Caco-2 (cell line): ENCODE measurements at regions not wholly inside any gene's neighbourhood (a gene's known extent, or its start where the extent isn't known, plus 50 kb on each side); places are given as distances from the start of the nearest gene placed in this dataset.

Experiments used
- BruUV-seq: library from RNA; stranded (reverse); fragments of 400-500 nt; replicated peaks from 2 replicates; lab custom pipeline; 2021; lab: Mats Ljungman, UMichigan
- CTCF ChIA-PET: fragments of 300-600 bp; sonication (Branson Sonifier 250); formaldehyde crosslinking; loops from one replicate; lab custom pipeline; 2022; ENCODE audit warnings: antibody characterized with exemption; lab: Charles Lee
- POLR2A ChIA-PET: fragments of 300-600 bp; sonication (Branson Sonifier 250); formaldehyde crosslinking; loops from one replicate; lab custom pipeline; 2022; ENCODE audit warnings: antibody characterized with exemption; lab: Charles Lee
- DNase-seq, 2 experiments: peaks; one replicate each; pipeline versions ENCODE4 v3.0.0 to v3.0.0-alpha.2; 2020 to 2022
- H3K27me3 ChIP-seq: replicated peaks from 2 replicates; pipeline ENCODE4 v1.6.0; 2011; ENCODE audit warnings: low read length; ENCODE audit not compliant: control insufficient read depth, insufficient read depth
- H3K36me3 ChIP-seq: 2 replicates; pipeline ENCODE4 v1.5.1; 2011; ENCODE audit warnings: low read length; ENCODE audit not compliant: control insufficient read depth, insufficient read depth
- H3K4me1 ChIP-seq: fragments of 250-450 bp; sonication (Bioruptor Pico); 2 replicates; pipeline ENCODE4 v1.5.1; 2020; ENCODE audit warnings: mild to moderate bottlenecking
- H3K4me3 ChIP-seq: 2 replicates; pipeline ENCODE4 v1.5.1; 2011; ENCODE audit warnings: low read depth, mild to moderate bottlenecking, control low read depth, low read length
- H3K9me3 ChIP-seq: fragments of 250-450 bp; sonication (Bioruptor Pico); 2 replicates; pipeline ENCODE4 v1.5.1; 2020; ENCODE audit warnings: mild to moderate bottlenecking, moderate library complexity
- H3K27ac Mint-ChIP-seq: one replicate; pipeline ENCODE4 v1.8.0; 2022; ENCODE audit warnings: mixed read lengths; ENCODE audit not compliant: unreplicated experiment
- H3K27me3 Mint-ChIP-seq: one replicate; pipeline ENCODE4 v1.8.0; 2022; ENCODE audit warnings: mixed read lengths; ENCODE audit not compliant: insufficient read depth, unreplicated experiment
- H3K36me3 Mint-ChIP-seq: one replicate; pipeline ENCODE4 v1.8.0; 2022; ENCODE audit warnings: mild to moderate bottlenecking, mixed read lengths; ENCODE audit not compliant: insufficient read depth, unreplicated experiment
- H3K4me1 Mint-ChIP-seq: one replicate; pipeline ENCODE4 v1.8.0; 2022; ENCODE audit warnings: low read depth, mixed read lengths; ENCODE audit not compliant: unreplicated experiment
- H3K4me3 Mint-ChIP-seq: one replicate; pipeline ENCODE4 v1.8.0; 2022; ENCODE audit warnings: mild to moderate bottlenecking, moderate library complexity, mixed read lengths; ENCODE audit not compliant: unreplicated experiment
- H3K9me3 Mint-ChIP-seq: one replicate; pipeline ENCODE4 v1.8.0; 2022; ENCODE audit warnings: mixed read lengths; ENCODE audit not compliant: unreplicated experiment
- intact Hi-C: fragments of 100-400 bp; cut with micrococcal nuclease; formaldehyde crosslinking; loops from one replicate; pipeline ENCODE4 v1.10.0; 2022; ENCODE audit not compliant: unreplicated experiment
- TF ChIP-seq, protein P1 (sequence below), 2 experiments: fragments of 200-600 bp in 1 of 2; IDR thresholded peaks; 1 replicate in 1 of 2; 2 replicates in 1 of 2; pipeline versions ENCODE4 v1.5.1 to v1.8.0; 2011 to 2022; ENCODE audit warnings: antibody characterized with exemption in 1 of 2, control low read depth in 1 of 2, inconsistent platforms in 1 of 2, low read depth in 1 of 2, low read length in 1 of 2, mild to moderate bottlenecking in 1 of 2, moderate library complexity in 1 of 2; ENCODE audit not compliant: insufficient read depth in 1 of 2, severe bottlenecking in 1 of 2, unreplicated experiment in 1 of 2

DNA sequence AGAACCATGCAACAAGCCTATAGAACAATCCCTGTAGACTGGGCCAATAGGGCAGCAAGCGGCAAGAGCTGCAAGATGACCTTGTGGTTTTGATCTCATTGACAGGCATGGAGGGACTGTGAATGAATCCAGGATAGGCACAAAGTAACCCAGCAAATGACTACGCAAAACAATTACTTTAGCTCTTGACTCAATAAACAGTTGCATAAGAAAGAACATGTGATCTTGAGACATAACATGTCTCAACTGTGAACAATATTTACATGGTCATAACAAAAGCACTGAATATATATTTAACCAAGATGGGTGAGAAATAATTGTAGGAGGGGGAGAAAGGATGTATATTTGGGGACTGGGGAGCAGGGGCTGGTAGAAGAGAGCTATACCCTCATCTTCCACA, 313.7 kb upstream of the CDH5 start:
- no TSS peak for BruUV-seq
- H3K4me1 ChIP-seq = peaks cover 11% of the 10 kb centered on the region
- no peak overlapping the region for H3K27ac Mint-ChIP-seq
- TF ChIP-seq, protein P1, sequence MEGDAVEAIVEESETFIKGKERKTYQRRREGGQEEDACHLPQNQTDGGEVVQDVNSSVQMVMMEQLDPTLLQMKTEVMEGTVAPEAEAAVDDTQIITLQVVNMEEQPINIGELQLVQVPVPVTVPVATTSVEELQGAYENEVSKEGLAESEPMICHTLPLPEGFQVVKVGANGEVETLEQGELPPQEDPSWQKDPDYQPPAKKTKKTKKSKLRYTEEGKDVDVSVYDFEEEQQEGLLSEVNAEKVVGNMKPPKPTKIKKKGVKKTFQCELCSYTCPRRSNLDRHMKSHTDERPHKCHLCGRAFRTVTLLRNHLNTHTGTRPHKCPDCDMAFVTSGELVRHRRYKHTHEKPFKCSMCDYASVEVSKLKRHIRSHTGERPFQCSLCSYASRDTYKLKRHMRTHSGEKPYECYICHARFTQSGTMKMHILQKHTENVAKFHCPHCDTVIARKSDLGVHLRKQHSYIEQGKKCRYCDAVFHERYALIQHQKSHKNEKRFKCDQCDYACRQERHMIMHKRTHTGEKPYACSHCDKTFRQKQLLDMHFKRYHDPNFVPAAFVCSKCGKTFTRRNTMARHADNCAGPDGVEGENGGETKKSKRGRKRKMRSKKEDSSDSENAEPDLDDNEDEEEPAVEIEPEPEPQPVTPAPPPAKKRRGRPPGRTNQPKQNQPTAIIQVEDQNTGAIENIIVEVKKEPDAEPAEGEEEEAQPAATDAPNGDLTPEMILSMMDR (IDR thresholded peaks at IDR 0.05; ENCODE audit: insufficient read depth in 1 of 2, low read depth in 1 of 2, low read length in 1 of 2, severe bottlenecking in 1 of 2, unreplicated experiment in 1 of 2) = no peak
- H3K4me3 Mint-ChIP-seq = no peak overlapping the region
- intact Hi-C loops = no loop called here
- no peaks in the 10 kb centered on the region; the same call in 1 of the 2 replicates for H3K27me3 ChIP-seq
- H3K4me1 Mint-ChIP-seq = no peaks in the 10 kb centered on the region
- no peaks in the 10 kb centered on the region for H3K9me3 Mint-ChIP-seq
- DNase-seq = no peak
- no peaks in the 10 kb centered on the region for H3K36me3 Mint-ChIP-seq
- H3K27me3 Mint-ChIP-seq = peaks cover 11% of the 10 kb centered on the region
- CTCF ChIA-PET = no interaction called here
- no peak overlapping the region for H3K4me3 ChIP-seq
- POLR2A ChIA-PET = no interaction called here
- no peaks in the 10 kb centered on the region for H3K36me3 ChIP-seq
- H3K9me3 ChIP-seq = no peaks in the 10 kb centered on the region

DNA sequence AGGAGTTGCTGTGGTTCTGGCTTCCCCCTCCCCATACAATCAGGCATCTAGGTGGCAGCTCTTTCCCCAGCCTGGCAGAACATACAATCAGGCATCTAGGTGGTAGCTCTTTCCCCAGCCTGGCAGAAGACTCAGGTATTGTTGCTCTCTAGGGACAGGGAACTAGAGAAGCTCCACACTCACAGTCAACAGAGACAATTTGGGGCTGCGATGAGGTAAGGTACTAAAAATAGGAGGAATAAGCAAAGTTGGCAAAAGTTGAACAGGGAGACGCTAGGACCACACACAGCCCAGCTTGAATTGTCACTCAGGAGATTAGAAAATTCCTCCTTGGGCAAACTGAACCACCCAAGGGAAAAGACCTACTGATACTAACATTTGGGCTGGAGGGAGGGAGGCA, 315.5 kb upstream of the CDH5 start:
- intact Hi-C loops = no loop called here
- Histone ChIP-seq H3K27me3 (no peaks in the 10 kb centered on the region; the same call in 1 of the 2 replicates), H3K4me3 (no peak overlapping the region), H3K9me3 (no peaks in the 10 kb centered on the region), H3K36me3 (no peaks in the 10 kb centered on the region), H3K4me1 (peaks cover 11% of the 10 kb centered on the region)
- Mint-ChIP-seq H3K27me3 (peaks cover 11% of the 10 kb centered on the region), H3K4me3 (no peak overlapping the region), H3K9me3 (no peaks in the 10 kb centered on the region), H3K36me3 (no peaks in the 10 kb centered on the region), H3K4me1 (no peaks in the 10 kb centered on the region), H3K27ac (no peak overlapping the region)
- TF ChIP-seq, protein P1 (IDR thresholded peaks at IDR 0.05; ENCODE audit: insufficient read depth in 1 of 2, low read depth in 1 of 2, low read length in 1 of 2, severe bottlenecking in 1 of 2, unreplicated experiment in 1 of 2) = no peak
- ChIA-PET CTCF (no interaction called here), POLR2A (no interaction called here)
- DNase-seq = no peak
- BruUV-seq = no TSS peak

DNA sequence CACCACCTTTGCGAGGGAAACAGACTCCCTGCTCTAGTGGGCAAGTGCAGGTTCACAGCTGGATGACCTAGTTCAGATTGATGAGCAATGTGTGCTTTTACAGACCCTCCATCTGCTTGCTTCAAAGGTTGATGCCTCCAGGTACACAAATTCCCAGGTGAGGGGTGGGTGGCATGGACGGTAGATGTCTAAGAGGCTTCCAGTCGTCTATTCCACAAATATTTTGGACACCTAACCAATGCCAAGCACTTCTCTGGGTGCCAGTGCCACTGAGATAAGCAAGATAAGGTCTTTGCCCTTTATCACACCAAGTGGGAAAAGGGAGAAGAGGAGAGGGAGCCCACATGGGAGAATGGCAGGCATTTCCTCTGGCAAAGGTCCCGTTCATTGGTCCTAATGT, 316.6 kb upstream of the CDH5 start:
- no peaks in the 10 kb centered on the region for H3K9me3 ChIP-seq
- ChIA-PET CTCF (no interaction called here), POLR2A (no interaction called here)
- no TSS peak for BruUV-seq
- no peak overlapping the region for H3K4me3 ChIP-seq
- DNase-seq = no peak
- H3K4me3 Mint-ChIP-seq = no peak overlapping the region
- no peaks in the 10 kb centered on the region; the same call in 1 of the 2 replicates for H3K27me3 ChIP-seq
- peaks cover 9% of the 10 kb centered on the region for H3K27me3 Mint-ChIP-seq
- TF ChIP-seq, protein P1 (IDR thresholded peaks at IDR 0.05; ENCODE audit: insufficient read depth in 1 of 2, low read depth in 1 of 2, low read length in 1 of 2, severe bottlenecking in 1 of 2, unreplicated experiment in 1 of 2) = no peak
- intact Hi-C loops = no loop called here
- H3K4me1 Mint-ChIP-seq = no peaks in the 10 kb centered on the region
- peaks cover 9% of the 10 kb centered on the region for H3K4me1 ChIP-seq
- no peaks in the 10 kb centered on the region for H3K9me3 Mint-ChIP-seq
- H3K36me3 ChIP-seq = no peaks in the 10 kb centered on the region
- H3K36me3 Mint-ChIP-seq = no peaks in the 10 kb centered on the region
- H3K27ac Mint-ChIP-seq = no peak overlapping the region
